ENCODE measurements at regions not wholly inside any gene's neighbourhood (a gene's known extent, or its start where the extent isn't known, plus 50 kb on each side); places are given as distances from the start of the nearest gene placed in this dataset.

DNA sequence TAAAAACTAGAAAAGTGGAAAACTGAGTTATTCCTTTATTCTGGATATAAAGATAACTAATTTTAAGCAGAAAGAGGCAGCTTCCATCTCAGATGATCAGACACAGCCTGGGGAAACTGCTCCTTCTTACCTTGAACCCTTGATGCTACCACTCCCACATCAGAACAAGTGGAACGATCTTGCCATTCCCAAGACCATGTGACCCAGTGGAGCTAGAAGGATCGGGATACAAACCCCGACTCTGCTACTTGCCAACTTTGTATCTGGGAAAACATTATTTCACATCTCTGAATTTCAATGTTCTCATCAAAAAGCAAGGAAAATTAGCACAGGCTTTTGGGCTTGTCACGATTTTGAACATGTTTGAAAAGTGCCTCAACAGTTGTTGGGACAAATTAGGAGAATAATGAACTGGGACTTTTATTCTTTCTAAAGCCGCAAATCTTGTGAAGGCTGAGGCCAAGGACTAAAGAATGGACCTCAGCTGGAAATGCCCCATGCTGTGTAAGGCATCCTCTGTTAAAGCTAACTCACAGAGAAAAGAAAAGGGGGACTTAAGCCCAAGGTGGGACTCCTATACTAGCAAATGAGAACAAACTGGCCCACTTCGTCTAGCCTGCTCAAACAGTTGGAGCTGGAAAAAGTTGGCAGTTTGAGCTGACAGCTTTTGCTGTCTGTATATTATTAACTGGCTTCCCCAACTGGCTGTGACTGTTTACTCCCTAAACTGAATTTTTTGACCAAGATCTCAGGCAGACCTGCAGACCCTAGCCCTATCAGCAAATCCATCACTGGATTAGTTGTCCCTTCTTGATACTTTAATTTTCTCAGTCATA, 552.3 kb downstream of the EFNA5 start:
- DNase-seq (ENCODE audit: extremely low spot score), result no peak
- ChIA-PET POLR2A (no interaction called here), CTCF (no interaction called here)
- TF ChIP-seq, protein P1, sequence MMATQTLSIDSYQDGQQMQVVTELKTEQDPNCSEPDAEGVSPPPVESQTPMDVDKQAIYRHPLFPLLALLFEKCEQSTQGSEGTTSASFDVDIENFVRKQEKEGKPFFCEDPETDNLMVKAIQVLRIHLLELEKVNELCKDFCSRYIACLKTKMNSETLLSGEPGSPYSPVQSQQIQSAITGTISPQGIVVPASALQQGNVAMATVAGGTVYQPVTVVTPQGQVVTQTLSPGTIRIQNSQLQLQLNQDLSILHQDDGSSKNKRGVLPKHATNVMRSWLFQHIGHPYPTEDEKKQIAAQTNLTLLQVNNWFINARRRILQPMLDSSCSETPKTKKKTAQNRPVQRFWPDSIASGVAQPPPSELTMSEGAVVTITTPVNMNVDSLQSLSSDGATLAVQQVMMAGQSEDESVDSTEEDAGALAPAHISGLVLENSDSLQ (IDR thresholded peaks at IDR 0.05), result no peak
- TF ChIP-seq FOXM1 (IDR thresholded peaks at IDR 0.05; ENCODE audit: borderline replicate concordance) (no peak), FOXA1 (IDR thresholded peaks at IDR 0.05) (no peak), LEF1 (IDR thresholded peaks at IDR 0.05; ENCODE audit: borderline replicate concordance) (no peak), ARNT (IDR thresholded peaks at IDR 0.05) (no peak), FOXK2 (IDR thresholded peaks at IDR 0.05) (no peak), SP1 (IDR thresholded peaks at IDR 0.05) (no peak), ZNF384 (IDR thresholded peaks at IDR 0.05) (no peak), BHLHE40 (IDR thresholded peaks at IDR 0.05; ENCODE audit: borderline replicate concordance) (no peak), ELF4 (IDR thresholded peaks at IDR 0.05) (no peak), L3MBTL2 (conservative IDR thresholded peaks at IDR 0.05) (no peak), HDGF (IDR thresholded peaks at IDR 0.05; ENCODE audit: borderline replicate concordance) (no peak), SUZ12 (IDR thresholded peaks at IDR 0.05) (no peak), CTBP1 (IDR thresholded peaks at IDR 0.05; ENCODE audit: borderline replicate concordance) (no peak), TARDBP (IDR thresholded peaks at IDR 0.05) (no peak), NFRKB (IDR thresholded peaks at IDR 0.05) (no peak)

DNA sequence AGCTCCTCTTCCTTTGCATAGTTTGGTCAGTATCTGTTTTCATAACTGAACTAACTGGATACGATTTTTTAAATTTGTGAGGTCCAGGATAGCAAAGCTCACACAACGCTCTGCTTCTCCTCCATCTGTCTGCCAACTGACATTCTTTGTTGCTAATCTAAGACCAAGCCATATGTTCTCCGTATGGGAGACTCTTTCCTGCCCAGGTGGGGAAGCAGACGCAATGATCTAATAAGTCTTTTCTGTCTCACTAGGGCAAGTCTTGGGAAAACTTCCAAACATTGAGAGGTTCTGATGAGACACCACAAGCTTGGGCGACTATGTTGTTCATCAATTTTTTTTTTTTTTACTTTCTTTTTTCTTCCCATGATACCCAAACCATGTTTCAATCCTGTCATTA, 558.5 kb downstream of the EFNA5 start:
- DNase-seq (ENCODE audit: extremely low spot score), result no peak
- ChIA-PET CTCF (no interaction called here), POLR2A (no interaction called here)
- TF ChIP-seq SUZ12 (IDR thresholded peaks at IDR 0.05) (no peak), ARNT (IDR thresholded peaks at IDR 0.05) (no peak), TARDBP (IDR thresholded peaks at IDR 0.05) (no peak), BHLHE40 (IDR thresholded peaks at IDR 0.05; ENCODE audit: borderline replicate concordance) (no peak), FOXM1 (IDR thresholded peaks at IDR 0.05; ENCODE audit: borderline replicate concordance) (no peak), CTBP1 (IDR thresholded peaks at IDR 0.05; ENCODE audit: borderline replicate concordance) (no peak), NFRKB (IDR thresholded peaks at IDR 0.05) (no peak), FOXA1 (IDR thresholded peaks at IDR 0.05) (no peak), ZNF384 (IDR thresholded peaks at IDR 0.05) (no peak), ELF4 (IDR thresholded peaks at IDR 0.05) (no peak), FOXK2 (IDR thresholded peaks at IDR 0.05) (no peak), HDGF (IDR thresholded peaks at IDR 0.05; ENCODE audit: borderline replicate concordance) (no peak), L3MBTL2 (conservative IDR thresholded peaks at IDR 0.05) (no peak), SP1 (IDR thresholded peaks at IDR 0.05) (no peak), LEF1 (IDR thresholded peaks at IDR 0.05; ENCODE audit: borderline replicate concordance) (no peak)
- TF ChIP-seq, protein P1 (IDR thresholded peaks at IDR 0.05), result no peak

DNA sequence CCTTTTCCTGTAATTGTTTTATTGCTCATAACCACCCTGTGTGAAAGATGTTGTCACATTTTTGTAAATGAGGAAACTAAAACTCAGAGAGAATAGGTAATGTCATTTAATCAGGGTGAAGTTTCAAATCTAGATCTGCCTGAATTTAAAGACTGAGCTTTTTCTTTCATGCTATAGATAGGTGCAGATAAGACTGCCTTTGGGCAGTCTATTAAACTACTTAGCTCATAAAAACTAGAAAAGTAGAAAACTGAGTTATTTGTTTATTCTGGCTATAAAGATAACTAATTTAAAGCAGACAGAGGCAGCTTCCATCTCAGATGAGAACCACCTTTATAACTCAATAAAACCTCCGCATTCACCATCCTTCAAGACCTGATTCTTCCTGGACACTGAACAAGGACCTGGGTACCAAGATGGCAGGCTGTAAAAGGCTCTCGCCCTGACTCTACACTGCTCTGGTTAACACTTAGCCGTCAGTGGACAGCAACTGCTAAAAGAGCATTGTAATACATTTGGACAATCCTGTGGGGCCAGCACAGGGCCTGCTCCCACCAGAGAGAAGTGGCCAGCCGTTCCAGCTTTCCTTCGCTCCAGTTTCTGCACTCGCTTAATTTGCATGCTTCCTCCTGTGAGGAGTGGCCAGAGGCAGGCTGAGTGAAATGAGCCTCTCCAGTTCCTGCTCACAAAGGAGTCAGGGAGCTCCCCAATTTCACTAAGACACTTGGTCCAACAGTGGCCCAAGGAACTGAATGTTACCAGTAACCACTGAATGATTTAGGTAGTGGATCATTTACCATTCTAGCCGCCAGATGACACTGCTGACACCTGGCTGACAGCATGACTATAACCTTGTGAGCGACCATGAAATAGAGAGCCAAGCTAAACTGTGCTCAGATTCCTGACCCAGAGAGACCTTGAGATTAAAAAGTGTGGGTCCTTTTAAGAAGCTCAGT, 566.4 kb downstream of the EFNA5 start:
- POLR2A ChIA-PET, result no interaction called here
- TF ChIP-seq ZNF384 (IDR thresholded peaks at IDR 0.05) (no peak), ARNT (IDR thresholded peaks at IDR 0.05) (no peak), BHLHE40 (IDR thresholded peaks at IDR 0.05; ENCODE audit: borderline replicate concordance) (no peak), SP1 (IDR thresholded peaks at IDR 0.05) (no peak), FOXK2 (IDR thresholded peaks at IDR 0.05) (no peak)
- CTCF ChIA-PET, result interaction anchor here (0.9 kb wide), 1 partner anchor 143 kb away, joined by 3 read pairs; no protein-coding TSS in a partner anchor
- DNase-seq (ENCODE audit: extremely low spot score), result no peak

DNA sequence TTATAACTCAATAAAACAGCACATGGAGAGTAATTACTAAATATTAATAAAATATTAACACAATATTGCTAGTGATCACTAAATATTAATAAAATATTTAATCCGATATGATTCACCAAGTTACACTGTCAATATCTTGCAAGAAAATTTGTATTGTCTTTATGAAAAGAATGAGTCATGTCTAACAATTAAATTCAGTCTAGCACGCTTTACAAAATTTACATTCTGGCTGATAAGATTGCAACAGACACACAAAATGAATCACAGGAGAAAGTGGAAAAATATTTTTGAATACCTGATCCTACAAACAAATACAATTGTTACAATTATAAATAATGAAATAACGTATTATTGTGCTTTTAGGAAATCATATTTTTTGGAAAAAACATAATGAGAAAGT, 567.2 kb downstream of the EFNA5 start:
- POLR2A ChIA-PET, result no interaction called here
- DNase-seq (ENCODE audit: extremely low spot score), result no peak
- CTCF ChIA-PET, result no interaction called here
- TF ChIP-seq L3MBTL2 (conservative IDR thresholded peaks at IDR 0.05), result no peak
- no peak for TF ChIP-seq ELF4 (IDR thresholded peaks at IDR 0.05)

DNA sequence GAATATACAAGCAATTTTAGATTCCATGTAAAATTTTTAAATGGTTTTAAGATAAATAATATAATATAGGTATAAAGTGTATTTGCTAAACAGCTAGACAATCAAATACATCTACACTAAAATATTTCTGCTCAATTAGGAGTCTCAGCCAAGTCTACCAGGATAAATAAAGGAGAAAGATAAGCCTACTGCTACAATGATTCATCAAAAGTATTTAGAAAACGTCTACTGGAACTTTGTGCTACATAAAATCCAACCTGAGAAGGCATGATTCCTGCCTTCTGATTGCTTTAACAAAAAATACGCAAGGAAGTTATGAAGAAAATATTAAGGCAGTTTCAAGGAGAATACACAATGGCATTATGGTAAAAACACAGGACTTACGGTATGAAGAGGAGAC, 570.6 kb downstream of the EFNA5 start:
- no peak for DNase-seq (ENCODE audit: extremely low spot score)
- no peak for TF ChIP-seq SP1 (IDR thresholded peaks at IDR 0.05)
- TF ChIP-seq ZNF384 (IDR thresholded peaks at IDR 0.05), result no peak
- no peak for TF ChIP-seq TARDBP (IDR thresholded peaks at IDR 0.05)
- TF ChIP-seq, protein P1 (IDR thresholded peaks at IDR 0.05), result no peak
- TF ChIP-seq CTBP1 (IDR thresholded peaks at IDR 0.05; ENCODE audit: borderline replicate concordance), result no peak
- TF ChIP-seq SUZ12 (IDR thresholded peaks at IDR 0.05), result no peak
- no peak for TF ChIP-seq FOXA1 (IDR thresholded peaks at IDR 0.05)
- TF ChIP-seq LEF1 (IDR thresholded peaks at IDR 0.05; ENCODE audit: borderline replicate concordance), result no peak
- no peak for TF ChIP-seq BHLHE40 (IDR thresholded peaks at IDR 0.05; ENCODE audit: borderline replicate concordance)
- TF ChIP-seq FOXM1 (IDR thresholded peaks at IDR 0.05; ENCODE audit: borderline replicate concordance), result no peak
- ChIA-PET POLR2A (no interaction called here), CTCF (no interaction called here)

DNA sequence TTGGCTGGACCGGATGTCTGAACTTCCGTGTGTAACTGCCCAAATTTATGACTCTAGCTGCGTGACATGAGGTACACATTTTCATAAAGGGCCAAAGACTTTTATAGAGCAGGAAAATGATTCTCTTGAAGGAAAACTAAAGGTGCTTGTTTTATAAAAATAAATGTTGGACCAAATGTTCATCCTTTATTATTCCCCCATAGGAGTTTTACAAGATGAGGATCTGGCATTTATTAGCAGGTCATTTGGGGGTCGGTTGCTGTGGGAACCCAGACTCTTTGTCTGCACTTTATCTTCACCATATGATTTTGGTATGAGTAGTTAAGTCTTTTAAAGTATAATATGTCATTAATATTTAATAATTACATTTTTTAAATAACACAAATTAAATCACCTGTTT, 571.2 kb downstream of the EFNA5 start:
- DNase-seq (ENCODE audit: extremely low spot score), result no peak
- no peak for TF ChIP-seq ELF4 (IDR thresholded peaks at IDR 0.05)
- no peak for TF ChIP-seq FOXA1 (IDR thresholded peaks at IDR 0.05)
- no peak for TF ChIP-seq L3MBTL2 (conservative IDR thresholded peaks at IDR 0.05)
- no peak for TF ChIP-seq NFRKB (IDR thresholded peaks at IDR 0.05)
- no peak for TF ChIP-seq FOXM1 (IDR thresholded peaks at IDR 0.05; ENCODE audit: borderline replicate concordance)
- TF ChIP-seq FOXK2 (IDR thresholded peaks at IDR 0.05), result no peak
- TF ChIP-seq LEF1 (IDR thresholded peaks at IDR 0.05; ENCODE audit: borderline replicate concordance), result no peak
- TF ChIP-seq CTBP1 (IDR thresholded peaks at IDR 0.05; ENCODE audit: borderline replicate concordance), result no peak
- TF ChIP-seq ARNT (IDR thresholded peaks at IDR 0.05), result no peak
- no peak for TF ChIP-seq SP1 (IDR thresholded peaks at IDR 0.05)
- TF ChIP-seq BHLHE40 (IDR thresholded peaks at IDR 0.05; ENCODE audit: borderline replicate concordance), result no peak
- no peak for TF ChIP-seq ZNF384 (IDR thresholded peaks at IDR 0.05)
- TF ChIP-seq, protein P1 (IDR thresholded peaks at IDR 0.05), result no peak
- no peak for TF ChIP-seq TARDBP (IDR thresholded peaks at IDR 0.05)
- no peak for TF ChIP-seq SUZ12 (IDR thresholded peaks at IDR 0.05)
- no peak for TF ChIP-seq HDGF (IDR thresholded peaks at IDR 0.05; ENCODE audit: borderline replicate concordance)
- ChIA-PET POLR2A (no interaction called here), CTCF (interaction anchor here (0.6 kb wide), 1 partner anchor 675 kb away, joined by 3 read pairs; no protein-coding TSS in a partner anchor)

All from HEK293T (cell line).